Neutrophil (primary cell): ENCODE measurements at regions not wholly inside any gene's neighbourhood (a gene's known extent, or its start where the extent isn't known, plus 50 kb on each side); places are given as distances from the start of the nearest gene placed in this dataset.

Source experiments
- H3K27ac ChIP-seq: fragments of 200-600 bp; sonication (generic); 2 replicates; pipeline ENCODE4 v1.5.1; 2016; ENCODE audit warnings: mild to moderate bottlenecking, moderate library complexity
- H3K27me3 ChIP-seq: fragments of 200-600 bp; sonication (generic); 2 replicates; pipeline ENCODE4 v1.6.0; 2016; ENCODE audit warnings: mild to moderate bottlenecking
- H3K36me3 ChIP-seq: fragments of 200-600 bp; sonication (generic); 2 replicates; pipeline ENCODE4 v1.5.1; 2017
- H3K4me1 ChIP-seq, 2 experiments: fragments of 200-600 bp in 1 of 2; sonication (generic) in 1 of 2; 1 replicate in 1 of 2; 2 replicates in 1 of 2; pipeline versions ENCODE4 v1.5.1 to v1.6.1; 2013 to 2016; ENCODE audit warnings: low read depth in 1 of 2, low read length in 1 of 2, mild to moderate bottlenecking in 1 of 2, moderate library complexity in 1 of 2; ENCODE audit not compliant: control insufficient read depth in 1 of 2, insufficient read depth in 1 of 2
- H3K4me3 ChIP-seq, 2 experiments: fragments of 200-600 bp in 1 of 2; sonication (generic) in 1 of 2; 1 replicate in 1 of 2; 2 replicates in 1 of 2; pipeline ENCODE4 v1.5.1; 2013 to 2016; ENCODE audit warnings: low read depth in 1 of 2, low read length in 1 of 2, mild to moderate bottlenecking in 1 of 2, moderate library complexity in 1 of 2
- H3K9me3 ChIP-seq: fragments of 200-600 bp; sonication (generic); 2 replicates; pipeline ENCODE4 v1.5.1; 2016
- TF ChIP-seq, protein P1 (sequence below): fragments of 200-600 bp; sonication (generic); IDR thresholded peaks from 2 replicates; pipeline ENCODE4 v1.5.1; 2016; ENCODE audit warnings: antibody characterized with exemption

DNA sequence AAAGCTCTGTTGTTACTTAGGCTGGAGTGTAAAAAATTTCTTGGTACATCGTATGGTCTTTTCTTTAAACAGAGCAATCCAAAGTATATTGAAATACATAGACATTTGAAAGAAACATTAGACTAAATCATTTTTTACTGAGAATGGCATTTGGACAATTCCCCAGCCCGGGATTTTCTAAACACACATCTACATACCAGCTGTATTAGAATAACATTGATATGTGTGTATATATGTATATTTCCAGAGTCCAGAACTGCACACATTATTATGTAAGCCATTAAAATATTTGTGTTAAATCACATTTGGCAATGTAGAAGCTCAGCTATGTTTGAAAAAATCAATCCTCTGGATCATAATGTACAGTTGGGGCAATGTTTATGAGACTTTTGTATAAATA, 1853.6 kb upstream of the LRRTM1 start:
- Histone ChIP-seq H3K27me3 (no peaks in the 10 kb centered on the region), H3K4me3 (no peak overlapping the region), H3K36me3 (no peaks in the 10 kb centered on the region), H3K9me3 (no peaks in the 10 kb centered on the region), H3K27ac (no peak overlapping the region), H3K4me1 (no peaks in the 10 kb centered on the region)
- TF ChIP-seq, protein P1, sequence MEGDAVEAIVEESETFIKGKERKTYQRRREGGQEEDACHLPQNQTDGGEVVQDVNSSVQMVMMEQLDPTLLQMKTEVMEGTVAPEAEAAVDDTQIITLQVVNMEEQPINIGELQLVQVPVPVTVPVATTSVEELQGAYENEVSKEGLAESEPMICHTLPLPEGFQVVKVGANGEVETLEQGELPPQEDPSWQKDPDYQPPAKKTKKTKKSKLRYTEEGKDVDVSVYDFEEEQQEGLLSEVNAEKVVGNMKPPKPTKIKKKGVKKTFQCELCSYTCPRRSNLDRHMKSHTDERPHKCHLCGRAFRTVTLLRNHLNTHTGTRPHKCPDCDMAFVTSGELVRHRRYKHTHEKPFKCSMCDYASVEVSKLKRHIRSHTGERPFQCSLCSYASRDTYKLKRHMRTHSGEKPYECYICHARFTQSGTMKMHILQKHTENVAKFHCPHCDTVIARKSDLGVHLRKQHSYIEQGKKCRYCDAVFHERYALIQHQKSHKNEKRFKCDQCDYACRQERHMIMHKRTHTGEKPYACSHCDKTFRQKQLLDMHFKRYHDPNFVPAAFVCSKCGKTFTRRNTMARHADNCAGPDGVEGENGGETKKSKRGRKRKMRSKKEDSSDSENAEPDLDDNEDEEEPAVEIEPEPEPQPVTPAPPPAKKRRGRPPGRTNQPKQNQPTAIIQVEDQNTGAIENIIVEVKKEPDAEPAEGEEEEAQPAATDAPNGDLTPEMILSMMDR, result no peak

DNA sequence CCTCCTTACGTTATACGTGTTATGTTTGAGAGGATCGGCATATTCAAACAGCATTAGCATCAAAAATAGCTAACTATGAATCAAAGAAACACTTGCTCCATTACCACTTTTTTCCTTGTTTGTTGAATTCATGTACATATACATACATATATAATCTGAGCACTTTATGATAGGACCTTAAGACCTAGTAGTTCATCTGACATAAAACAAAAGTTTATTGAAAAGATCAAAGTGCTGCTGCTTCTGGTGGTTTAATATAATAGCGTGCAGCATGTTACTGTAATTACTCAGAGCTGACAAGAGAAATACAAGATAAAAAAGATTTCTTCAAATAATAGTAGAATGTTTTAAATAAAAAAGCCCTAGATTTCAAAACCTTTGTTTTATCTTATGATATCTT, 1850.9 kb upstream of the LRRTM1 start:
- Histone ChIP-seq H3K4me1 (no peaks in the 10 kb centered on the region), H3K27ac (no peak overlapping the region), H3K9me3 (no peaks in the 10 kb centered on the region), H3K27me3 (no peaks in the 10 kb centered on the region), H3K4me3 (no peak overlapping the region), H3K36me3 (no peaks in the 10 kb centered on the region)
- TF ChIP-seq, protein P1, result no peak

DNA sequence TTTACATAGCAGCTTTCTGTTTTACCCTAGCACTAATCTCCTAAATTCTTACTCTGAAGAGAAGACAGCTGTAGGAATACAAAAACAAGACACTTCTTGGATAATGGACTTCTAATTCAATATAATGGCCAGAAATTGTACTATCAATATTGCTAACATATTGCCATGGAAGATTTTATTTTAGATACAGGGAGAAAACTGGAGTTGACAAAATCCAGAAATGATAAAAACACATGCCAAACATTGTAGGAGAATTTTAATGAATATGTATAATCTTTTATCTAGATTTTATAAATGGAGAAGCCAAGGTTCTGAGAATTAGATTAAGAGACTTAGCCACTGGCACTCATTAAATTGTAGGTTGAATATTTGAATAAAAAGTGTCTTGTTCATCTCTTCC, 1838.8 kb upstream of the LRRTM1 start:
- Histone ChIP-seq H3K4me1 (no peaks in the 10 kb centered on the region), H3K36me3 (no peaks in the 10 kb centered on the region), H3K9me3 (no peaks in the 10 kb centered on the region), H3K27me3 (no peaks in the 10 kb centered on the region), H3K4me3 (no peak overlapping the region), H3K27ac (no peak overlapping the region)
- TF ChIP-seq, protein P1, result no peak

DNA sequence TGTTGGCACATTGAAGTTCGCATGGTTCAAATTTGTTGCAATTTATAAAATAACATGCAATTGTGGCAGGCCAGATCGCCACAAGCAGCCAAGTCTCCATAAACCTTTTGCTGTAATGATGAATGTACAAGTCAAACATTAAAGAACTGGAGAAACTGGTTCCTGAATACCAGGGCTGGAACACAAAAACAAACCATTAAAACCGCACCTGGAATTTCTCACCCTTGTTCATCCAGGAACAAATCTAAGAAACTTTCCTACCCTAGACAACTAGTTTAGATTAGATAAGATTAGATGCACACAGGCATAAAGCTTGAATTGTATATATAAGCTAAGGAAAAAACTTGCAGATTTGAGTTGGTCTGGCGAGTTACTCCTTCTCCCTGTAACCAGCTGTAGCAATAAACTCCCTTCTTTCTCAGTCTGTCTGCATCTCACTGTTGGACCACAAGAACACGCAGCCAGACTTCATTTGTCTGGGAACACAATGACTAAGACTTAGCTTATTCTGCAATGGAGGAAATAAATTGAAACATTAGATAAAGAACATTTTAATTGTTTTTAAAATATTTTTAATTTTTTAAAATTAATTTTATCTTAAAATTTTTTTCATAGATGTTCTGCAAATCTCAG, 1835.5 kb upstream of the LRRTM1 start:
- TF ChIP-seq, protein P1, result no peak
- Histone ChIP-seq H3K36me3 (no peaks in the 10 kb centered on the region), H3K4me1 (no peaks in the 10 kb centered on the region), H3K27me3 (no peaks in the 10 kb centered on the region), H3K4me3 (no peak overlapping the region), H3K27ac (no peak overlapping the region), H3K9me3 (no peaks in the 10 kb centered on the region)

DNA sequence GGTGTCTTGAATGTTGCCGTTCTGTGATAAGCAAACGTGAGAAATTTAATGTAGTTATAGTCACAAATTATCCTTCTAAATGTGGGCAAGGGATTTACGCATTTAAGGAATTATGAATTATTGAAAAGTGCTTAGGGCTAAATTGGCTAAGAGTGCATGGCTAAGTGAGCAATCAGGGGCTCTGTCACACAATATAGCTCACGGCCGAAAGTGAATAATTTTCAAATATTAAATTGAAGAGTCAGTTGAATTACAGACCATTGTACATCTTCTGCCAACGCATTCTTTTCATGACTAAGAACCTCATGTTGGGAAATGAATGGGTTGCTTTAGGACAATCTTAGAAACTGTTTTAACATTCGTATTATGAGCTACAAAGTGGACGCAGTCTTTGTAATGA, 1832.9 kb upstream of the LRRTM1 start:
- TF ChIP-seq, protein P1, result no peak
- Histone ChIP-seq H3K36me3 (no peaks in the 10 kb centered on the region), H3K27me3 (no peaks in the 10 kb centered on the region), H3K4me1 (no peaks in the 10 kb centered on the region), H3K9me3 (no peaks in the 10 kb centered on the region), H3K27ac (no peak overlapping the region), H3K4me3 (no peak overlapping the region)

DNA sequence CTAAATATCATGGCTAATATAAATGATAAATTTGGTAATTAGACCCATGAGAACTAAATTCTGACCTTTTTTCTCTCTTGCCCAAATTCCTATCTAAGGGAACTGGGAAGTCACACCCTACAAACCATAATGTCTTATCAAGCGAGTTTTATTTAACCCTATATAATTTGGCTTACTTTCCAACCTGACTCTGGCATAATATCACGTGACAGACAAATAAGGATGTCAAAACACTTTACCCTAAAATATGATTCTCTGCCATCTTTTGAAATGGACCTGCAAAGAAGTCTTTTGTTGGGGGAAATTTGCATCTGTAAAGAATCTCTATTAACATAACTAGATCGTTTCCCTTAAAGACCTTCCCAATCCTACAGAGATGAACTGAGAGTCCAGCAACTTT, 1823.5 kb upstream of the LRRTM1 start:
- no peak overlapping the region for H3K27ac ChIP-seq
- no peaks in the 10 kb centered on the region for H3K36me3 ChIP-seq
- H3K27me3 ChIP-seq, result no peaks in the 10 kb centered on the region
- no peaks in the 10 kb centered on the region for H3K4me1 ChIP-seq
- H3K4me3 ChIP-seq, result no peak overlapping the region
- no peaks in the 10 kb centered on the region for H3K9me3 ChIP-seq
- TF ChIP-seq, protein P1, result no peak
